Mammary epithelial cell (primary cell): ENCODE measurements at regions not wholly inside any gene's neighbourhood (a gene's known extent, or its start where the extent isn't known, plus 50 kb on each side); places are given as distances from the start of the nearest gene placed in this dataset.

Experiments
- EZH2 ChIP-seq: IDR thresholded peaks from 2 replicates; pipeline ENCODE4 v1.6.1; 2012; ENCODE audit warnings: low read length, inconsistent platforms, borderline replicate concordance
- TF ChIP-seq, protein P1 (sequence below), 2 donors: IDR thresholded peaks in 1 of 2; conservative IDR thresholded peaks in 1 of 2; 2 replicates each; pipeline ENCODE4 v1.5.1; 2011 to 2012; ENCODE audit warnings: inconsistent platforms in 2 of 2, low read length in 2 of 2, mild to moderate bottlenecking in 2 of 2, control low read depth in 1 of 2, low read depth in 1 of 2; ENCODE audit not compliant: insufficient read depth in 1 of 2; ENCODE audit errors: extremely low read depth in 1 of 2

DNA sequence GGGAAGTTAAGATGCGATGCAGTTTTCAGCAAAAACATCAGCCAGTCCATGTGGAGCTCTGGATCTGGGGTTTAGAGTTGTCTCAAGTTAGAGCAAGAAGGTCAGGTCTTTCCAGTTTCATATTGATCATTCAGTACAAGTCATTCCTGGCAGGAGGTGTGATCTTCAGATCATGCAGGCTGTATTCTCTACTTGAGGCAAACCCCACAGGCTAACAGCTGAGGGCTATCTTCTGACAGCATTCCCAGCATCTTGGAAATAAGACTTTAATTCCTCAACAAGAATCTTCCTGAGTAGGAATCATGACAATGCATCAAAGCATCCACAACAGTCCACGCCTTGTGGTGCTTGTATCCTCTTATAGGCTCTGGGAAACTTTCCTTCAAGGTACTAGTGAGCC, 94.9 kb upstream of the ZNF438 start:
- no peak for TF ChIP-seq EZH2
- TF ChIP-seq, protein P1, sequence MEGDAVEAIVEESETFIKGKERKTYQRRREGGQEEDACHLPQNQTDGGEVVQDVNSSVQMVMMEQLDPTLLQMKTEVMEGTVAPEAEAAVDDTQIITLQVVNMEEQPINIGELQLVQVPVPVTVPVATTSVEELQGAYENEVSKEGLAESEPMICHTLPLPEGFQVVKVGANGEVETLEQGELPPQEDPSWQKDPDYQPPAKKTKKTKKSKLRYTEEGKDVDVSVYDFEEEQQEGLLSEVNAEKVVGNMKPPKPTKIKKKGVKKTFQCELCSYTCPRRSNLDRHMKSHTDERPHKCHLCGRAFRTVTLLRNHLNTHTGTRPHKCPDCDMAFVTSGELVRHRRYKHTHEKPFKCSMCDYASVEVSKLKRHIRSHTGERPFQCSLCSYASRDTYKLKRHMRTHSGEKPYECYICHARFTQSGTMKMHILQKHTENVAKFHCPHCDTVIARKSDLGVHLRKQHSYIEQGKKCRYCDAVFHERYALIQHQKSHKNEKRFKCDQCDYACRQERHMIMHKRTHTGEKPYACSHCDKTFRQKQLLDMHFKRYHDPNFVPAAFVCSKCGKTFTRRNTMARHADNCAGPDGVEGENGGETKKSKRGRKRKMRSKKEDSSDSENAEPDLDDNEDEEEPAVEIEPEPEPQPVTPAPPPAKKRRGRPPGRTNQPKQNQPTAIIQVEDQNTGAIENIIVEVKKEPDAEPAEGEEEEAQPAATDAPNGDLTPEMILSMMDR (conservative IDR thresholded peaks at IDR 0.05 in 1 of 2, IDR thresholded peaks at IDR 0.05 in 1 of 2; ENCODE audit: extremely low read depth in 1 of 2, insufficient read depth in 1 of 2, low read depth in 1 of 2, low read length in 2 of 2), result no peak
